ENCODE measurements at regions not wholly inside any gene's neighbourhood (a gene's known extent, or its start where the extent isn't known, plus 50 kb on each side); places are given as distances from the start of the nearest gene placed in this dataset.

GRCh38 chr15:100794008-100794407 lies 85.6 kb upstream of the ALDH1A3 start:
- TF ChIP-seq ZFX (IDR thresholded peaks at IDR 0.05) (no peak), YY1 (IDR thresholded peaks at IDR 0.05; ENCODE audit: extremely low read depth, insufficient replicate concordance, low read depth, low read length) (no peak), POLR2A (IDR thresholded peaks at IDR 0.05; ENCODE audit: borderline replicate concordance, extremely low read depth, insufficient read depth, insufficient read length) (no peak), POLR2AphosphoS5 (IDR thresholded peaks at IDR 0.05; ENCODE audit: low read depth, low read length) (no peak), JUND (IDR thresholded peaks at IDR 0.05) (no peak), CTCF (IDR thresholded peaks at IDR 0.05 in 2 of 3, conservative IDR thresholded peaks at IDR 0.05 in 1 of 3; ENCODE audit: borderline replicate concordance in 1 of 3, insufficient read depth in 1 of 3, low read depth in 2 of 3, low read length in 2 of 3) (no peak), ZNF274 (IDR thresholded peaks at IDR 0.05; ENCODE audit: low read depth, low read length) (no peak), CEBPB (IDR thresholded peaks at IDR 0.05; ENCODE audit: low read depth) (no peak), EZH2 (IDR thresholded peaks at IDR 0.05) (no peak), REST (IDR thresholded peaks at IDR 0.05; ENCODE audit: low read depth) (no peak)
